HUES48 (cell line): ENCODE measurements at regions not wholly inside any gene's neighbourhood (a gene's known extent, or its start where the extent isn't known, plus 50 kb on each side); places are given as distances from the start of the nearest gene placed in this dataset.

ENCODE experiments used
- H3K27ac ChIP-seq: one replicate; pipeline ENCODE4 v1.7.0; 2013; ENCODE audit warnings: low read depth, low read length, inconsistent platforms
- H3K27me3 ChIP-seq: 2 replicates; pipeline ENCODE4 v1.6.1; 2013; ENCODE audit warnings: mild to moderate bottlenecking, low read length; ENCODE audit not compliant: control insufficient read depth, insufficient read depth
- H3K36me3 ChIP-seq: 2 replicates; pipeline ENCODE4 v1.6.1; 2013; ENCODE audit warnings: low read length; ENCODE audit not compliant: control insufficient read depth, insufficient read depth
- H3K4me1 ChIP-seq: 2 replicates; pipeline ENCODE4 v1.6.1; 2013; ENCODE audit warnings: mild to moderate bottlenecking, low read length; ENCODE audit not compliant: control insufficient read depth, insufficient read depth
- H3K4me3 ChIP-seq: 2 replicates; pipeline ENCODE4 v1.5.1; 2013; ENCODE audit warnings: mild to moderate bottlenecking, low read depth, low read length
- H3K9ac ChIP-seq: 2 replicates; pipeline ENCODE4 v1.6.1; 2013; ENCODE audit warnings: mild to moderate bottlenecking, low read depth, low read length, moderate library complexity
- H3K9me3 ChIP-seq: 2 replicates; pipeline ENCODE4 v1.6.1; 2013; ENCODE audit warnings: low read length; ENCODE audit not compliant: control insufficient read depth, insufficient read depth

DNA sequence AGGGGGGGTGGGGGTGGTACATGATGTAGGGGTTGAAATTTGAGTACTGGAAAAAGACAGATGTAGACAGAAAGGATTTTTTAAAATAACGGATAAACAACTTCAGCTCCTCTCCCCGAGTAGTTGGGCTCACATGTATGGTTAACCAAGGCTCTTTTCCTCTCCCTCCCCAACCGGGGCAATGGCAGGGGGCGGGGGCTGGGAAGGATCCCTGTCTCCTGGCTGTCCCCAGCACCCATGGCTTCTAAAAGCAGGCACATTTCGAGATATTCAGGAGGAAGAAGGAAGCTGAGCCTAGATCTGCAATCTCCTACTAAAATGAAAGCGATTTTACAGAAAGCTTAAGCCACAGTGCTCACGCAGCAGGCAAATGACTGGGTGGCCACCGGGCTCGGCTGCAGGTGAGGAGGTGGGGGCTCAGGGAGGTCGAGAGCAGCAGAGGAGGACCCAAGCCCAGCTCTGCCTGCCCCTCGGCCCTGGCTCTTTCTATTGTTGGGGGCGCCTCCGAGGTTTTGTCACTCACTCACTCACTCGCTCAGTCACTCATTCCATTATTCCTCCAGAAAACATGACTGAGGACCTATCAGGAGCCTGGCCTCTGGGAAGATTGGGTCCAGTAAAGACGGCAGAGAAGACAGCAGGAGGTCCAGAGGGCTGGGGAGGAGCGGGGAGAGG, 573.3 kb downstream of the PTPRU start:
- Histone ChIP-seq H3K9me3 (no peaks in the 10 kb centered on the region), H3K27me3 (no peaks in the 10 kb centered on the region), H3K4me1 (no peaks in the 10 kb centered on the region; the same call in 1 of the 2 replicates), H3K36me3 (no peaks in the 10 kb centered on the region), H3K9ac (no peak overlapping the region), H3K4me3 (no peak overlapping the region), H3K27ac (no peak overlapping the region)

DNA sequence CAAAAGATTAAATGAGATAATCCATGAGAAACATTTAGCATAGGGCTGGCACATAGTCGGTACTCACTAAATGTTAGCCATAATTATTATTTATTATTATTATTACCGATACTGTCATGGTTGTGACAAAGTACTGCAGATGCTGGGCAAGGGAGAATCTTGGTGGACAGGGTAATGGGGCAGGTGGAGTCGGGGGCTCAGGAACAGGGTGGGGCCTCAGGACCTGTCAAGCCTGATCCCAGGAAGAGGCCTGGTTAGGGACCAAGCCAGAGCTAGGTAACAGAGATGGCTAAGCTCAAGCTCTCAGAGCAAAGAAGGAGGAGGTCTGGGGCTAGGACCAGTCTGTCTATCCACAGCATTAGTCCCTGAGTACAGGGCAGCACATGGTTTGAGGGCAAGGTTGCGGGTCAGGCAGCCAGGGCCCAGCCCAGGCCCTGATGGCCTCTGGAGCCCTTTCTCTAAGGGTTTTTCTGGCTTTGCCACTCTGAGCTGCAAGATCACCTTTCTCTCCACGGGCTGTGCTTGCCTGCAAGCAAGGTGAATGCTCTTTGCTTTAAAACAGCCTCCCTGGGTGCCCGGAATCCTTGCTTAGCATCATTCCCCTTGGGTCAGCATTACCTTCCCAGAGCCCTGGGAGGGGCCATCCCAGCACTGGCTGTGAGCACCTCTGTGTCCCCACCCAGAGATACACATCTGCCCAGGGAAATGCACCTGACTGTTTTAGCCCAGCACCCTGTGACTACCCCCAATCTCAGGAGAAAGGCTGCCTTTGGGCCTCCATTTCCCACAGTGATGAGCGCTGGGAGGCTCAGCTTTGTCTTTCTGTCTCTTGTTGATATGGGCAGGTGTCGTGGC, 572.0 kb downstream of the PTPRU start:
- Histone ChIP-seq H3K27ac (no peak overlapping the region), H3K9me3 (no peaks in the 10 kb centered on the region), H3K36me3 (no peaks in the 10 kb centered on the region)

DNA sequence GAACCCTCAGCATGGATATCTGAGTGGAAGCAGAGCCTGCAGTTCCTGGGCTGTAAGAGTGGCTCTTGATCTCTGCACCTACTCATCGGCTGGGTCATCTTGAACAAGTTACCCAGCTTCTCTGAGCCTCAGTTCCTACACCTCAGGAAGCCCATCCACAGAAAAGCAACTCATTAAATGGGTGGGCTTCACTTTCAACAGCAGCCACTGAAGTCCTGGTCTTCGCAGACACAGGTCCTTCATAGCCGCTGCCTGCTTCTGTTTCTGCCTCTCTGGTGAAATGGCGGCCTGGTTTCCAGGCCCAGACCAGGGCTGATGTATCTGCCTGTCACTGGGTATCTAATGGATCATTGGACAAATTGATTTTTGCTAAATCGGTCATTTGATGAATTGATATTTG, 571.4 kb downstream of the PTPRU start:
- Histone ChIP-seq H3K27me3 (no peaks in the 10 kb centered on the region), H3K27ac (no peak overlapping the region), H3K4me1 (no peaks in the 10 kb centered on the region; the same call in 1 of the 2 replicates)

More for the DNA sequence above, 572.0 kb downstream of the PTPRU start:
- no peaks in the 10 kb centered on the region for H3K27me3 ChIP-seq
- H3K4me3 ChIP-seq: no peak overlapping the region
- no peak overlapping the region for H3K9ac ChIP-seq
- no peaks in the 10 kb centered on the region; the same call in 1 of the 2 replicates for H3K4me1 ChIP-seq

DNA sequence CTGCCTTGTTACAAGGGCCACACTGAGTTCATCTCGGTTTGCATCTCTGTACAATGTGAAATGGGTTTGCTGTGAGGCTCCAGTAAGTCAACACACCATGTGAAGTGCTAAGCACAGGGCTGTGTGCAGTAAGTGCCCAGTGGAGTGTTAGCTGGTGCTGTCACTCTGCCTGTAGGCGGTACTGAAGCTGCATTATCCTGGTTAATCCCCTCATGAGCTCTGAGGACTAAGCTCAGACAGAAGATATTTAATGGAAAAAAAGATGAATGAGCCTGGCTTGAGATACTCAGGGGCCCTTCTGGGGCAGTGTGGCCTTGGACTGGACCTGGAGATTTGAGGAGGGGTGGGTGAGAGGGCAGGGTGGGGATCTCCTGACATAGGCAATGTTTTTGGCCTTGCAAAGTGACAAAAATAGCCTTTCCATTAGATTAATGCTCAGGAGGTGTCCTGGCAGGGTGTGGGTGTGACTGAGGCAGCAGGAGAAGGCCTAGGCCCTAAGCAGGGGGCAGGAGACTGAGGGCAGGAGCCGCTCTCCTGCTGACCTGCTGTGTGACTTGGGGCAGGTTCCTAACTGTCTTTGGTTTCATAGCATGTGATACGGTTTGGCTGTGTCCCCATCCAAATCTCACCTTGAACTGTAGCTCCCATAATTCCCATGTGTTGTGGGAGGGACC, 570.5 kb downstream of the PTPRU start:
- no peak overlapping the region for H3K4me3 ChIP-seq
- no peaks in the 10 kb centered on the region for H3K27me3 ChIP-seq
- H3K27ac ChIP-seq: no peak overlapping the region
- no peak overlapping the region for H3K9ac ChIP-seq
- no peaks in the 10 kb centered on the region for H3K36me3 ChIP-seq
- H3K4me1 ChIP-seq: no peaks in the 10 kb centered on the region; the same call in 1 of the 2 replicates
- no peaks in the 10 kb centered on the region for H3K9me3 ChIP-seq

More for the DNA sequence above, 571.4 kb downstream of the PTPRU start:
- H3K4me3 ChIP-seq: no peak overlapping the region
- H3K36me3 ChIP-seq: no peaks in the 10 kb centered on the region
- no peaks in the 10 kb centered on the region for H3K9me3 ChIP-seq
- no peak overlapping the region for H3K9ac ChIP-seq

DNA sequence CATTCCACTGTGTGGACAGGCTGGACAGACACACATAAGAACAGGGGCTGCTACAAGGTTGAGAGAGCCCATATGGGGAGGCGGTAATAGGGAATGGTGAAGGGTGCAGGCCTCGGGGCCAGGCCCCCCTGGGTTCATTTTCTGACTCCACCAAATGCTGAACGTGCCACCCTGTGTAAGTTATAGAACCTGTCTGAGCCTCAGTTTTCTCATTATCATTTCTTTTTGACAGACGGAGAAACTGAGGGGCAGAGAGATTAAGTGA, 569.5 kb downstream of the PTPRU start:
- H3K36me3 ChIP-seq: no peaks in the 10 kb centered on the region
- H3K27ac ChIP-seq: no peak overlapping the region
- H3K4me3 ChIP-seq: no peak overlapping the region
- H3K4me1 ChIP-seq: no peaks in the 10 kb centered on the region; the same call in 1 of the 2 replicates
- no peak overlapping the region for H3K9ac ChIP-seq
- no peaks in the 10 kb centered on the region for H3K9me3 ChIP-seq
- no peaks in the 10 kb centered on the region for H3K27me3 ChIP-seq

DNA sequence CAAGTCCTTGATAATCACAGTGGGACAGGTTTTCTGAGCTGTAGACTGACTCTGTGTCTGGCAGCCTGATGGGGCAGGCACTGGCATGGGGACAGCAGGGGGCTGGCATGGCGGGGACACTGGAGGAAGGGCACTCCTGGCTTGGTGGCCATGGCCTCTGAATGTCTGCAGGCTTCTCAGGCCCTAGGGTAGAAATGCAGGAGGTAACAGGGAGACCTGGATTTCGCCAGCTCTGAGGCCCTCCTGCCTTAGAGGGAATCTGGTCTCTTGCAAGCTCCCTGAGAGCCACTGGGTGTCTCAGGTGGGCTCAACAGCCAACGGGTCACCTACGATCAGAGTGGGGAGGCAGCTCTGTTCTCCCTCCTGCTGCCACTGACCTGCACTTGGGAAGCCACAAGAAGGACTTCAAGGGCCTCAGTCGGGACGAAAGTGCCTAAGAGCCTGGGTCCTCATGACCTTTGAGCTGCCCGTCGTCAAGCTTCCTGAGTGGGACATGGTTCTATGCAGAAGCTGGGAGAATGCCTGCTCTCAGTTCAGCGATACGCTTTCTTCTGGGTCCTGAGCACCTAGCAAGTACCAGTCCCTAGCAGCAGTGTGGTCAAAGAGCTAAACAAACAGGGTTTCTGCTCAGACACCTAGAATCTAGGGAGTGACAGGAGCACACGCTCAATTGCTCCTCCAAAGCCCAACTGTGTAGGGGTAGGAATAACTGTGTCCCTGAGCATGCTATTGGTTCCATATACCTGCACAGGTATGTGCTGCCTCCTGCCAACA, 569.0 kb downstream of the PTPRU start:
- H3K4me1 ChIP-seq: no peaks in the 10 kb centered on the region; the same call in 1 of the 2 replicates
- H3K4me3 ChIP-seq: no peak overlapping the region
- no peaks in the 10 kb centered on the region for H3K36me3 ChIP-seq
- H3K27ac ChIP-seq: no peak overlapping the region
- H3K27me3 ChIP-seq: no peaks in the 10 kb centered on the region
- no peaks in the 10 kb centered on the region for H3K9me3 ChIP-seq
- no peak overlapping the region for H3K9ac ChIP-seq

DNA sequence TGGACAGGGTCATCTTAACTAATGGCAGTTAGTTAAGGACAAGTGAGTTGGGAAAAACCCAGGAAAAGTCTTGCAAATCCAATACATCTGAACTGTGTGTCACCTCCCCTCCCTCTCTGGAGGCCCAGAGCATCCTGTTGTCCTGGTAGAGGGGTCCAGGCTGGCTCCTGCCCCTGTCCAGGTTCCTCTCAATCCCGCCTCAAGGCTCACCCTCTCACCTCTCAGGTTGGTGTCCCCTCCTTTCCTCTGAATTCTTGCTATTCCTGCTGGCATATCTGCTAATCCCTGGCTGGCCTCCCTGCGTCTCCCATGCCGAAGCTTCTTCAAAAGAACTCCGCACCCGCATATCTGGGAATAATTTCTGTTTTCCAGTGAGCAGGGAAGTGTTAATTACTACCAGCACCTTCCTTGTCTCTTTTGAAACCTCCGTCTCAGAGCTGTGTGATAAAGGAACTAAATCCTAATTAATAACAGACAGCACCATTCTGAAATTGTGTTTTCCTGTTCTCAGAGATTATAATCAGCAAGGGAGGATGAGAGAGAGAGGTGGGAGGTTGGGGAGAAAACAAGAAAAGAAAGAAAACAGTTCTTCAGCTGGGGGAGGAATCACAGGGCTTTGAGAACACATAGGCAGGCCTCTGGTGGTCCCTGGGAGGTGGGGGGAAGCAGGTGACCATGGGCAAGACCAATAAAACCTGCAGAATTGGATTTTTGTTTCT, 568.0 kb downstream of the PTPRU start:
- Histone ChIP-seq H3K27me3 (no peaks in the 10 kb centered on the region), H3K4me3 (no peak overlapping the region), H3K9ac (no peak overlapping the region), H3K27ac (no peak overlapping the region), H3K4me1 (no peaks in the 10 kb centered on the region), H3K9me3 (no peaks in the 10 kb centered on the region), H3K36me3 (no peaks in the 10 kb centered on the region)

DNA sequence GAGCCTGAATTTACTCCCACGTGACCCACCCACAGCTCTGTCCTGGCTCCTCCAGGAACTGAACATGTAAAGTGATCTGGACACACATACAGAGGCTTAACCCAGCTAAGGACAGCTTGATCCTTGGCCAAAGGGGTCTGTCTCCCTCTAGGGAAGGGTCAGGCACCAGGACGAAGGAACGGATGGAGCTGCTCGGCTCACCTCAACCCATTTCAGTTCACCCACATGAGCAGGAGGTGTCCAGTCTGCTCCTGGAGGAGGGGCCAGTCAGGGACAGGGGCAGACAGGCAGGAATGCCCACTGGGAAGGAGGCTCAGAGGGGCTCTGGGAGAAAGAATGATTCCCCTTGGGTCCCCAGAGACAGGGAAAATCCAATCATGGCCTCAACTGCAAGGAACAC, 567.2 kb downstream of the PTPRU start:
- Histone ChIP-seq H3K4me1 (no peaks in the 10 kb centered on the region), H3K27me3 (no peaks in the 10 kb centered on the region), H3K9me3 (no peaks in the 10 kb centered on the region), H3K9ac (no peak overlapping the region), H3K4me3 (no peak overlapping the region), H3K36me3 (no peaks in the 10 kb centered on the region), H3K27ac (no peak overlapping the region)

DNA sequence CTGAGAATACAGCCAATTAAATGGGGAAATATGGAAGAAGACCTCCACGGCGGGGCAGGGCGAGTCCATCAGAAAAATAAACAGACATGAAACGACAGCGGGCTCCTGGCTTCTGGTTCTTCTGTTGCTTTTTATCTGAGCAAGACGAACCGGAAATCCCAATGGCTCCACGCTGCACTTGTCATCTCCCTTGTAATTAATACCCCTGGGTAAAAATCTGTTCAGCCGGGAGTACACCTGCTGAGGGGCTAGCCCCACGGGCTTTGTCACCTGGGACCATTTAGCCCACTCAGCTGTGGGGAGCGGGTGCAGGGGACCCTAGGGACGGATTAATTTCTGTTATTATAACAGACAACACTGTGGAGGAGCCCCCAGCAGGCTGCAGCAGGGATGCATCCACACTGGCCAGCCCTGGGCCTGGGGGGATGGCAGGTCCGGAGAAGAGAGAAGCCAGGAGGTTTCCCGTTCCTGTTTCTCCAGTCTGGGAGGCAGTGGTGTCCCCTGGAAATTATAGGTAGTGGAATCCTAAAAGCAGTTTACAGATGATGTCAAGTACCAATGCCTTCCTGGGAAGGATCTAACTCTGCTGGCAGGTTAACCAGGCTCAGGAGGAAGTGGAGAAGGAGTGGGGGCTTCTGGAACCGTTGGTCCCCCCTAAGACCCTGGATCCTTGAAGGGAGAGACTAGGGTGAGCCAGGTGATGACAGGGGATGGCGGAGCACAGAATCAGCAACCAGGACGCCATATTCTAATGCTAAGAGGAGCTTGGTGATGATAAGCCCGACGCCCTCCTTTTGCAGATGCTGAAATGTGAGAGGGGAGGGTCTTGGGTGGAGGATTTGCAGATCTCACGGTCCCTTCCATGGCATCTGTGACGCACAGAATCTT, 566.1 kb downstream of the PTPRU start:
- Histone ChIP-seq H3K9me3 (no peaks in the 10 kb centered on the region), H3K4me3 (no peak overlapping the region), H3K27ac (no peak overlapping the region), H3K36me3 (no peaks in the 10 kb centered on the region), H3K4me1 (no peaks in the 10 kb centered on the region), H3K9ac (no peak overlapping the region), H3K27me3 (no peaks in the 10 kb centered on the region)
